Caco-2 (cell line): ENCODE measurements at regions not wholly inside any gene's neighbourhood (a gene's known extent, or its start where the extent isn't known, plus 50 kb on each side); places are given as distances from the start of the nearest gene placed in this dataset.

Experiments used
- BruUV-seq: library from RNA; stranded (reverse); fragments of 400-500 nt; replicated peaks from 2 replicates; lab custom pipeline; 2021; lab: Mats Ljungman, UMichigan
- CTCF ChIA-PET: fragments of 300-600 bp; sonication (Branson Sonifier 250); formaldehyde crosslinking; loops from one replicate; lab custom pipeline; 2022; ENCODE audit warnings: antibody characterized with exemption; lab: Charles Lee
- POLR2A ChIA-PET: fragments of 300-600 bp; sonication (Branson Sonifier 250); formaldehyde crosslinking; loops from one replicate; lab custom pipeline; 2022; ENCODE audit warnings: antibody characterized with exemption; lab: Charles Lee
- DNase-seq, 2 experiments: peaks; one replicate each; pipeline versions ENCODE4 v3.0.0 to v3.0.0-alpha.2; 2020 to 2022
- H3K27me3 ChIP-seq: replicated peaks from 2 replicates; pipeline ENCODE4 v1.6.0; 2011; ENCODE audit warnings: low read length; ENCODE audit not compliant: control insufficient read depth, insufficient read depth
- H3K36me3 ChIP-seq: 2 replicates; pipeline ENCODE4 v1.5.1; 2011; ENCODE audit warnings: low read length; ENCODE audit not compliant: control insufficient read depth, insufficient read depth
- H3K4me1 ChIP-seq: fragments of 250-450 bp; sonication (Bioruptor Pico); 2 replicates; pipeline ENCODE4 v1.5.1; 2020; ENCODE audit warnings: mild to moderate bottlenecking
- H3K4me3 ChIP-seq: 2 replicates; pipeline ENCODE4 v1.5.1; 2011; ENCODE audit warnings: low read depth, mild to moderate bottlenecking, control low read depth, low read length
- H3K9me3 ChIP-seq: fragments of 250-450 bp; sonication (Bioruptor Pico); 2 replicates; pipeline ENCODE4 v1.5.1; 2020; ENCODE audit warnings: mild to moderate bottlenecking, moderate library complexity
- H3K27ac Mint-ChIP-seq: one replicate; pipeline ENCODE4 v1.8.0; 2022; ENCODE audit warnings: mixed read lengths; ENCODE audit not compliant: unreplicated experiment
- H3K27me3 Mint-ChIP-seq: one replicate; pipeline ENCODE4 v1.8.0; 2022; ENCODE audit warnings: mixed read lengths; ENCODE audit not compliant: insufficient read depth, unreplicated experiment
- H3K36me3 Mint-ChIP-seq: one replicate; pipeline ENCODE4 v1.8.0; 2022; ENCODE audit warnings: mild to moderate bottlenecking, mixed read lengths; ENCODE audit not compliant: insufficient read depth, unreplicated experiment
- H3K4me1 Mint-ChIP-seq: one replicate; pipeline ENCODE4 v1.8.0; 2022; ENCODE audit warnings: low read depth, mixed read lengths; ENCODE audit not compliant: unreplicated experiment
- H3K4me3 Mint-ChIP-seq: one replicate; pipeline ENCODE4 v1.8.0; 2022; ENCODE audit warnings: mild to moderate bottlenecking, moderate library complexity, mixed read lengths; ENCODE audit not compliant: unreplicated experiment
- H3K9me3 Mint-ChIP-seq: one replicate; pipeline ENCODE4 v1.8.0; 2022; ENCODE audit warnings: mixed read lengths; ENCODE audit not compliant: unreplicated experiment
- CTCF ChIP-seq, 2 experiments: fragments of 200-600 bp in 1 of 2; IDR thresholded peaks; 1 replicate in 1 of 2; 2 replicates in 1 of 2; pipeline versions ENCODE4 v1.5.1 to v1.8.0; 2011 to 2022; ENCODE audit warnings: antibody characterized with exemption in 1 of 2, control low read depth in 1 of 2, inconsistent platforms in 1 of 2, low read depth in 1 of 2, low read length in 1 of 2, mild to moderate bottlenecking in 1 of 2, moderate library complexity in 1 of 2; ENCODE audit not compliant: insufficient read depth in 1 of 2, severe bottlenecking in 1 of 2, unreplicated experiment in 1 of 2
- intact Hi-C: fragments of 100-400 bp; cut with micrococcal nuclease; formaldehyde crosslinking; loops from one replicate; pipeline ENCODE4 v1.10.0; 2022; ENCODE audit not compliant: unreplicated experiment

- H3K4me3 ChIP-seq, result no peak overlapping the region
- H3K4me1 Mint-ChIP-seq, result peaks cover 16% of the 10 kb centered on the region
Observed at GRCh38 chr2:147450661-147451510, 393.9 kb upstream of the ACVR2A start.

GRCh38 chr2:147449323-147449991 lies 395.4 kb upstream of the ACVR2A start:
- Histone ChIP-seq H3K9me3 (no peaks in the 10 kb centered on the region), H3K36me3 (no peaks in the 10 kb centered on the region), H3K4me3 (no peak overlapping the region), H3K27me3 (no peaks in the 10 kb centered on the region), H3K4me1 (peaks cover 14% of the 10 kb centered on the region)
- peaks cover 16% of the 10 kb centered on the region for H3K9me3 Mint-ChIP-seq
- POLR2A ChIA-PET, result no interaction called here
- no TSS peak for BruUV-seq
- H3K27me3 Mint-ChIP-seq, result no peaks in the 10 kb centered on the region
- CTCF ChIA-PET, result interaction anchor here (0.6 kb wide), 2 partner anchors 19 to 226 kb away, joined by 3 read pairs; no protein-coding TSS in a partner anchor
- intact Hi-C loops, result loop anchor here (1.0 kb wide), 1 partner anchor 33 kb away; no protein-coding TSS in a partner anchor
- DNase-seq, result peak; percentile 39 to 46
- H3K4me3 Mint-ChIP-seq, result peak overlapping the region; percentile 37
- no peaks in the 10 kb centered on the region for H3K36me3 Mint-ChIP-seq
- TF ChIP-seq CTCF (IDR thresholded peaks at IDR 0.05; ENCODE audit: insufficient read depth in 1 of 2, low read depth in 1 of 2, low read length in 1 of 2, severe bottlenecking in 1 of 2, unreplicated experiment in 1 of 2), result no peak
- peak overlapping the region; percentile 63 for H3K27ac Mint-ChIP-seq
- peaks cover 16% of the 10 kb centered on the region for H3K4me1 Mint-ChIP-seq

More at GRCh38 chr2:147450661-147451510, 393.9 kb upstream of the ACVR2A start:
- Mint-ChIP-seq H3K27ac (no peak overlapping the region), H3K4me3 (no peak overlapping the region), H3K36me3 (no peaks in the 10 kb centered on the region), H3K9me3 (peaks cover 9% of the 10 kb centered on the region), H3K27me3 (no peaks in the 10 kb centered on the region)
- Histone ChIP-seq H3K4me1 (peaks cover 14% of the 10 kb centered on the region), H3K27me3 (no peaks in the 10 kb centered on the region), H3K36me3 (no peaks in the 10 kb centered on the region), H3K9me3 (no peaks in the 10 kb centered on the region)
- no peak for DNase-seq
- BruUV-seq, result no TSS peak
- intact Hi-C loops, result loop anchor here (10.0 kb wide), 1 partner anchor 366 kb away; no protein-coding TSS in a partner anchor
- ChIA-PET CTCF (no interaction called here), POLR2A (no interaction called here)
- TF ChIP-seq CTCF (IDR thresholded peaks at IDR 0.05; ENCODE audit: insufficient read depth in 1 of 2, low read depth in 1 of 2, low read length in 1 of 2, severe bottlenecking in 1 of 2, unreplicated experiment in 1 of 2), result no peak

GRCh38 chr2:147442816-147443215 lies 402.0 kb upstream of the ACVR2A start:
- no peak for TF ChIP-seq CTCF (IDR thresholded peaks at IDR 0.05; ENCODE audit: insufficient read depth in 1 of 2, low read depth in 1 of 2, low read length in 1 of 2, severe bottlenecking in 1 of 2, unreplicated experiment in 1 of 2)
- Histone ChIP-seq H3K4me3 (no peak overlapping the region), H3K9me3 (no peaks in the 10 kb centered on the region), H3K36me3 (no peaks in the 10 kb centered on the region), H3K27me3 (no peaks in the 10 kb centered on the region), H3K4me1 (peaks cover 17% of the 10 kb centered on the region)
- H3K4me3 Mint-ChIP-seq, result no peak overlapping the region
- no peak for DNase-seq
- CTCF ChIA-PET, result no interaction called here
- POLR2A ChIA-PET, result no interaction called here
- BruUV-seq, result no TSS peak
- no peaks in the 10 kb centered on the region for H3K36me3 Mint-ChIP-seq
- peaks cover 12% of the 10 kb centered on the region for H3K4me1 Mint-ChIP-seq
- peaks cover 25% of the 10 kb centered on the region for H3K9me3 Mint-ChIP-seq
- no peaks in the 10 kb centered on the region for H3K27me3 Mint-ChIP-seq
- intact Hi-C loops, result no loop called here
- no peak overlapping the region for H3K27ac Mint-ChIP-seq
